Neutrophil (primary cell): ENCODE measurements at regions not wholly inside any gene's neighbourhood (a gene's known extent, or its start where the extent isn't known, plus 50 kb on each side); places are given as distances from the start of the nearest gene placed in this dataset.

ENCODE experiments used
- H3K27ac ChIP-seq: fragments of 200-600 bp; sonication (generic); 2 replicates; pipeline ENCODE4 v1.5.1; 2016; ENCODE audit warnings: mild to moderate bottlenecking, moderate library complexity
- H3K27me3 ChIP-seq: fragments of 200-600 bp; sonication (generic); 2 replicates; pipeline ENCODE4 v1.6.0; 2016; ENCODE audit warnings: mild to moderate bottlenecking
- H3K36me3 ChIP-seq: fragments of 200-600 bp; sonication (generic); 2 replicates; pipeline ENCODE4 v1.5.1; 2017
- H3K4me1 ChIP-seq, 2 experiments: fragments of 200-600 bp in 1 of 2; sonication (generic) in 1 of 2; 1 replicate in 1 of 2; 2 replicates in 1 of 2; pipeline versions ENCODE4 v1.5.1 to v1.6.1; 2013 to 2016; ENCODE audit warnings: low read depth in 1 of 2, low read length in 1 of 2, mild to moderate bottlenecking in 1 of 2, moderate library complexity in 1 of 2; ENCODE audit not compliant: control insufficient read depth in 1 of 2, insufficient read depth in 1 of 2
- H3K4me3 ChIP-seq, 2 experiments: fragments of 200-600 bp in 1 of 2; sonication (generic) in 1 of 2; 1 replicate in 1 of 2; 2 replicates in 1 of 2; pipeline ENCODE4 v1.5.1; 2013 to 2016; ENCODE audit warnings: low read depth in 1 of 2, low read length in 1 of 2, mild to moderate bottlenecking in 1 of 2, moderate library complexity in 1 of 2
- H3K9me3 ChIP-seq: fragments of 200-600 bp; sonication (generic); 2 replicates; pipeline ENCODE4 v1.5.1; 2016
- CTCF ChIP-seq: fragments of 200-600 bp; sonication (generic); IDR thresholded peaks from 2 replicates; pipeline ENCODE4 v1.5.1; 2016; ENCODE audit warnings: antibody characterized with exemption

GRCh38 chr1:239804266-239804665 is 287.4 kb upstream of the FMN2 start:
- Histone ChIP-seq H3K27ac (no peak overlapping the region), H3K9me3 (no peaks in the 10 kb centered on the region), H3K4me3 (no peak overlapping the region), H3K36me3 (no peaks in the 10 kb centered on the region), H3K27me3 (no peaks in the 10 kb centered on the region), H3K4me1 (peaks cover 14 to 18% of the 10 kb centered on the region in 2 experiments)
- TF ChIP-seq CTCF = no peak

- Histone ChIP-seq H3K9me3 (no peaks in the 10 kb centered on the region), H3K4me1 (peaks cover 14 to 18% of the 10 kb centered on the region in 2 experiments), H3K36me3 (no peaks in the 10 kb centered on the region), H3K4me3 (no peak overlapping the region), H3K27me3 (no peaks in the 10 kb centered on the region), H3K27ac (no peak overlapping the region)
- TF ChIP-seq CTCF = no peak
Observed at GRCh38 chr1:239805042-239805441, 286.6 kb upstream of the FMN2 start.

DNA sequence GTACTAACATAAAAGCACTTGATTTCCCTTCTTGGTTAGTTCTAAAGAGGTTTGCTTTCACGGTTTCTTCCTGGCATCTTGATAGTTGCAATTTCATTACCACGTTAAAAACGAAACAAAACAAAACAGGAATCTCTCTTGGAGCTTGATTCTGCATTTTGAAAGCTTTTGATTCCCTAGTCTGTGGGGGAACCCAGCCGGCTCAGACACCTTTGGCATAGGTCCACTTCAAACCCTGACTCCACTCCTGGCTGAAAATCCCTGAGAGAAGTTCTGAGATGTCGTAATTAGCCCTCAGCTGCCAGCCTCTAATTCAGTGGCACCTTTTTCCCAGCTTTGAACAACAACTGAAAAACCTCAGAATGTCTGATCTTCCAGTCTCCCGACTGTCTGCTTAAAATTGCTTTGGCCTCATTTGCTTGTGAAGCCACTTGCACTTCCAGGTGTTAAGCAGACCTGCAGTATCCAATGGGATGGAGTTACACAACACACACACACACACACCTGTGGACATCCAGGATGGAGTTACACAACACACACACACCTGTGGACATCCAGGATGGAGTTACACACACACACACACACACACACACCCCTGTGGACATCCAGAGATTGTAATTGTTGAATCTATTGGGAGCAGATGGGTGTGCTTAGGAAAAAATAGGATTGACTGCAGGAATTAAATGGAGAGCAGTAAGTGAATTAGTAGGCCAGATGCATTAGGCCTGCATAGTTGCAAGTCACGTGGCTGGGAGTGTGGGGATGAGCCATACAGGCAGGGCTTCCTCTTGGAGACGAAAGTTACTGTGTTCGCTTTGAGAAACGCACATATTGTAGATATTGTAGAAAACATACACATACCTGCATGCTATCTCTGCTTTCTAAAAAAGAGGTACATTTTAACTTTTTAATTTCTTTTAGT is 285.6 kb upstream of the FMN2 start:
- Histone ChIP-seq H3K4me3 (no peak overlapping the region), H3K36me3 (no peaks in the 10 kb centered on the region), H3K27ac (no peak overlapping the region), H3K9me3 (no peaks in the 10 kb centered on the region), H3K4me1 (peaks cover 14 to 18% of the 10 kb centered on the region in 2 experiments), H3K27me3 (no peaks in the 10 kb centered on the region)
- no peak for TF ChIP-seq CTCF

DNA sequence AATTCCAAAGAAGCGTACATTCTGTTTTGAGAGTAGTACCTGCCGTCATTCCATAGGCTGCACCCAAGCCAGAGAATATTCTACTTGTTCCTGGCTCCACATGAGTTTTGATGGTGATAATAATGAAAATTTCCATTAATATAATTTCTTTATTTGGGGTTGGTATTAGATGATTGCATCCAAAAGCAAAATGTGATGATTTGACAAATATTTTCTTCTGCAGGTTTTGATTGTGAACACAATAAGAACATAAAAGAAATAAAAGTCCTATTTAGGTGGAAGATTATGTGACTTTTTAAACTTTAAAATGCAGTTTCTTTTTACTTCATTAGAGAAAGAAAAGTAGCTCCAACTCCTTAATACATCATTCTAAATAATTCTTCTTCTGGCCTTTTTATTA is 284.8 kb upstream of the FMN2 start:
- TF ChIP-seq CTCF = no peak
- H3K36me3 ChIP-seq = no peaks in the 10 kb centered on the region
- peaks cover 14 to 18% of the 10 kb centered on the region in 2 experiments for H3K4me1 ChIP-seq

GRCh38 chr1:239807361-239807760 is 284.3 kb upstream of the FMN2 start:
- no peak overlapping the region for H3K4me3 ChIP-seq
- H3K27me3 ChIP-seq = no peaks in the 10 kb centered on the region
- H3K36me3 ChIP-seq = no peaks in the 10 kb centered on the region
- no peaks in the 10 kb centered on the region for H3K9me3 ChIP-seq
- H3K27ac ChIP-seq = no peak overlapping the region
- no peak for TF ChIP-seq CTCF
- peaks cover 14 to 18% of the 10 kb centered on the region in 2 experiments for H3K4me1 ChIP-seq

More for the DNA sequence above, 284.8 kb upstream of the FMN2 start:
- Histone ChIP-seq H3K27ac (no peak overlapping the region), H3K4me3 (no peak overlapping the region), H3K27me3 (no peaks in the 10 kb centered on the region), H3K9me3 (no peaks in the 10 kb centered on the region)
